ENCODE measurements at regions not wholly inside any gene's neighbourhood (a gene's known extent, or its start where the extent isn't known, plus 50 kb on each side); places are given as distances from the start of the nearest gene placed in this dataset.

DNA sequence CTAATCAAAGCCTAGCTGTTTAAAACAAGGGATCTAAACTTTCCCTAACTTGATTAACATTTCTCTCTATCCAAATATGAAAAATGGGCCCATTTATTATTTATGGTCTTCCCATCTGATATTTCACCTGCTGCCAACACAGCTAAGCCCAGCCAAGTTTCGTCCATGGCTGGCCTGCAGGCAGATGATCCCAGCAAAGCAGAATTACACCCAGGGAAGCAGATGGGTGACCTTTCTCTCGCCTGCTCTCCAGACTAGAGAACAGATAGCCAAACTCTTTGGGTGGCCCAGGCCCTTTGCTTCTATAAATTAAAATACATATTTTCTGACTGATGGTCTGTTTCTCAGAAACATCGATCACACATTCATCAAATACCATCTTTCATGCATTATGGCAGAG is 1038.8 kb downstream of the AGBL1 start:
- ATAC-seq = no peak
- TF ChIP-seq, protein P1, sequence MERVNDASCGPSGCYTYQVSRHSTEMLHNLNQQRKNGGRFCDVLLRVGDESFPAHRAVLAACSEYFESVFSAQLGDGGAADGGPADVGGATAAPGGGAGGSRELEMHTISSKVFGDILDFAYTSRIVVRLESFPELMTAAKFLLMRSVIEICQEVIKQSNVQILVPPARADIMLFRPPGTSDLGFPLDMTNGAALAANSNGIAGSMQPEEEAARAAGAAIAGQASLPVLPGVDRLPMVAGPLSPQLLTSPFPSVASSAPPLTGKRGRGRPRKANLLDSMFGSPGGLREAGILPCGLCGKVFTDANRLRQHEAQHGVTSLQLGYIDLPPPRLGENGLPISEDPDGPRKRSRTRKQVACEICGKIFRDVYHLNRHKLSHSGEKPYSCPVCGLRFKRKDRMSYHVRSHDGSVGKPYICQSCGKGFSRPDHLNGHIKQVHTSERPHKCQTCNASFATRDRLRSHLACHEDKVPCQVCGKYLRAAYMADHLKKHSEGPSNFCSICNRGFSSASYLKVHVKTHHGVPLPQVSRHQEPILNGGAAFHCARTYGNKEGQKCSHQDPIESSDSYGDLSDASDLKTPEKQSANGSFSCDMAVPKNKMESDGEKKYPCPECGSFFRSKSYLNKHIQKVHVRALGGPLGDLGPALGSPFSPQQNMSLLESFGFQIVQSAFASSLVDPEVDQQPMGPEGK (CRISPR knock-in tag; IDR thresholded peaks at IDR 0.05; ENCODE audit: borderline replicate concordance) = no peak
- TF ChIP-seq GLIS3 (CRISPR knock-in tag; IDR thresholded peaks at IDR 0.05) (no peak), RARB (CRISPR knock-in tag; IDR thresholded peaks at IDR 0.05) (no peak), PPARA (CRISPR knock-in tag; IDR thresholded peaks at IDR 0.05; ENCODE audit: borderline replicate concordance) (no peak)

- no peak for TF ChIP-seq TOX (CRISPR knock-in tag; IDR thresholded peaks at IDR 0.05; ENCODE audit: borderline replicate concordance)
- TF ChIP-seq, protein P2, sequence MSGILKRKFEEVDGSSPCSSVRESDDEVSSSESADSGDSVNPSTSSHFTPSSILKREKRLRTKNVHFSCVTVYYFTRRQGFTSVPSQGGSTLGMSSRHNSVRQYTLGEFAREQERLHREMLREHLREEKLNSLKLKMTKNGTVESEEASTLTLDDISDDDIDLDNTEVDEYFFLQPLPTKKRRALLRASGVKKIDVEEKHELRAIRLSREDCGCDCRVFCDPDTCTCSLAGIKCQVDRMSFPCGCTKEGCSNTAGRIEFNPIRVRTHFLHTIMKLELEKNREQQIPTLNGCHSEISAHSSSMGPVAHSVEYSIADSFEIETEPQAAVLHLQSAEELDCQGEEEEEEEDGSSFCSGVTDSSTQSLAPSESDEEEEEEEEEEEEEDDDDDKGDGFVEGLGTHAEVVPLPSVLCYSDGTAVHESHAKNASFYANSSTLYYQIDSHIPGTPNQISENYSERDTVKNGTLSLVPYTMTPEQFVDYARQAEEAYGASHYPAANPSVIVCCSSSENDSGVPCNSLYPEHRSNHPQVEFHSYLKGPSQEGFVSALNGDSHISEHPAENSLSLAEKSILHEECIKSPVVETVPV (CRISPR knock-in tag; IDR thresholded peaks at IDR 0.05) = no peak
- TF ChIP-seq TCF4 (CRISPR knock-in tag; IDR thresholded peaks at IDR 0.05; ENCODE audit: borderline replicate concordance) = no peak
- TF ChIP-seq RARB (CRISPR knock-in tag; IDR thresholded peaks at IDR 0.05) = no peak
- no peak for TF ChIP-seq SNAI2 (CRISPR knock-in tag; IDR thresholded peaks at IDR 0.05)
- TF ChIP-seq ZNF565 (CRISPR knock-in tag; conservative IDR thresholded peaks at IDR 0.05; ENCODE audit: low read depth) = no peak
- no peak for TF ChIP-seq ZC3H10 (CRISPR knock-in tag; IDR thresholded peaks at IDR 0.05)
- TF ChIP-seq ZNF8 (CRISPR knock-in tag; IDR thresholded peaks at IDR 0.05) = no peak
- TF ChIP-seq CSDC2 (CRISPR knock-in tag; IDR thresholded peaks at IDR 0.05) = no peak
- no peak for TF ChIP-seq ZFP30 (CRISPR knock-in tag; IDR thresholded peaks at IDR 0.05)
- no peak for TF ChIP-seq GLIS3 (CRISPR knock-in tag; IDR thresholded peaks at IDR 0.05)
- no peak for TF ChIP-seq BACH2 (CRISPR knock-in tag; IDR thresholded peaks at IDR 0.05; ENCODE audit: borderline replicate concordance)
- no peak for TF ChIP-seq PPARA (CRISPR knock-in tag; IDR thresholded peaks at IDR 0.05; ENCODE audit: borderline replicate concordance)
- TF ChIP-seq POU6F1 (CRISPR knock-in tag; IDR thresholded peaks at IDR 0.05; ENCODE audit: borderline replicate concordance, low read depth) = no peak
- no peak for TF ChIP-seq ISL1 (CRISPR knock-in tag; IDR thresholded peaks at IDR 0.05)
- TF ChIP-seq, protein P3, sequence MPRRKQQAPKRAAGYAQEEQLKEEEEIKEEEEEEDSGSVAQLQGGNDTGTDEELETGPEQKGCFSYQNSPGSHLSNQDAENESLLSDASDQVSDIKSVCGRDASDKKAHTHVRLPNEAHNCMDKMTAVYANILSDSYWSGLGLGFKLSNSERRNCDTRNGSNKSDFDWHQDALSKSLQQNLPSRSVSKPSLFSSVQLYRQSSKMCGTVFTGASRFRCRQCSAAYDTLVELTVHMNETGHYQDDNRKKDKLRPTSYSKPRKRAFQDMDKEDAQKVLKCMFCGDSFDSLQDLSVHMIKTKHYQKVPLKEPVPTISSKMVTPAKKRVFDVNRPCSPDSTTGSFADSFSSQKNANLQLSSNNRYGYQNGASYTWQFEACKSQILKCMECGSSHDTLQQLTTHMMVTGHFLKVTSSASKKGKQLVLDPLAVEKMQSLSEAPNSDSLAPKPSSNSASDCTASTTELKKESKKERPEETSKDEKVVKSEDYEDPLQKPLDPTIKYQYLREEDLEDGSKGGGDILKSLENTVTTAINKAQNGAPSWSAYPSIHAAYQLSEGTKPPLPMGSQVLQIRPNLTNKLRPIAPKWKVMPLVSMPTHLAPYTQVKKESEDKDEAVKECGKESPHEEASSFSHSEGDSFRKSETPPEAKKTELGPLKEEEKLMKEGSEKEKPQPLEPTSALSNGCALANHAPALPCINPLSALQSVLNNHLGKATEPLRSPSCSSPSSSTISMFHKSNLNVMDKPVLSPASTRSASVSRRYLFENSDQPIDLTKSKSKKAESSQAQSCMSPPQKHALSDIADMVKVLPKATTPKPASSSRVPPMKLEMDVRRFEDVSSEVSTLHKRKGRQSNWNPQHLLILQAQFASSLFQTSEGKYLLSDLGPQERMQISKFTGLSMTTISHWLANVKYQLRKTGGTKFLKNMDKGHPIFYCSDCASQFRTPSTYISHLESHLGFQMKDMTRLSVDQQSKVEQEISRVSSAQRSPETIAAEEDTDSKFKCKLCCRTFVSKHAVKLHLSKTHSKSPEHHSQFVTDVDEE (CRISPR knock-in tag; IDR thresholded peaks at IDR 0.05) = no peak
- ATAC-seq = no peak
Measured at GRCh38 chr15:87115795-87116194, 1036.1 kb downstream of the AGBL1 start.

GRCh38 chr15:87099916-87100315 is 1020.2 kb downstream of the AGBL1 start:
- no peak for TF ChIP-seq RARB (CRISPR knock-in tag; IDR thresholded peaks at IDR 0.05)
- TF ChIP-seq, protein P1 (CRISPR knock-in tag; IDR thresholded peaks at IDR 0.05; ENCODE audit: borderline replicate concordance) = no peak
- no peak for TF ChIP-seq BACH2 (CRISPR knock-in tag; IDR thresholded peaks at IDR 0.05; ENCODE audit: borderline replicate concordance)
- no peak for TF ChIP-seq ARNTL (CRISPR knock-in tag; IDR thresholded peaks at IDR 0.05; ENCODE audit: borderline replicate concordance, low read depth)
- TF ChIP-seq TOX (CRISPR knock-in tag; IDR thresholded peaks at IDR 0.05; ENCODE audit: borderline replicate concordance) = no peak
- no peak for TF ChIP-seq SNAI2 (CRISPR knock-in tag; IDR thresholded peaks at IDR 0.05)
- no peak for TF ChIP-seq ISL1 (CRISPR knock-in tag; IDR thresholded peaks at IDR 0.05)
- TF ChIP-seq ZNF70 (CRISPR knock-in tag; IDR thresholded peaks at IDR 0.05) = no peak
- TF ChIP-seq POU6F1 (CRISPR knock-in tag; IDR thresholded peaks at IDR 0.05; ENCODE audit: borderline replicate concordance, low read depth) = no peak
- no peak for TF ChIP-seq ZFP30 (CRISPR knock-in tag; IDR thresholded peaks at IDR 0.05)
- TF ChIP-seq ZNF565 (CRISPR knock-in tag; conservative IDR thresholded peaks at IDR 0.05; ENCODE audit: low read depth) = no peak
- no peak for TF ChIP-seq CREB5 (CRISPR knock-in tag; IDR thresholded peaks at IDR 0.05; ENCODE audit: low read depth)
- TF ChIP-seq ESRRG (CRISPR knock-in tag; IDR thresholded peaks at IDR 0.05) = no peak
- ATAC-seq = no peak

Measured in SK-N-SH treated with all-trans-retinoic acid at 6 μM for 48 hours (cell line).